DOHH2 (cell line): ENCODE measurements at regions not wholly inside any gene's neighbourhood (a gene's known extent, or its start where the extent isn't known, plus 50 kb on each side); places are given as distances from the start of the nearest gene placed in this dataset.

Experiments used
- CTCF ChIP-seq: fragments of 200-600 bp; sonication (generic); IDR thresholded peaks from one replicate; pipeline ENCODE4 v1.5.1; 2014; ENCODE audit warnings: antibody characterized with exemption, mild to moderate bottlenecking, low read depth, low read length; ENCODE audit not compliant: poor library complexity, severe bottlenecking
- EZH2phosphoT487 ChIP-seq: fragments of 200-600 bp; sonication (generic); IDR thresholded peaks from 2 replicates; pipeline ENCODE4 v1.6.1; 2017; ENCODE audit warnings: borderline replicate concordance, mild to moderate bottlenecking, antibody characterized with exemption, low read length, moderate library complexity, mixed read lengths

GRCh38 chr17:26809033-26809432 lies 484.9 kb upstream of the WSB1 start:
- TF ChIP-seq CTCF (no peak), EZH2phosphoT487 (no peak)
